Lower lobe of right lung (tissue), 2 donors: ENCODE measurements at regions not wholly inside any gene's neighbourhood (a gene's known extent, or its start where the extent isn't known, plus 50 kb on each side); places are given as distances from the start of the nearest gene placed in this dataset.
"Not testable (repeated sequence)": the region's sequence is repeated elsewhere in the genome, so short reads cannot be mapped to it uniquely, and the experiment has no call there.

Experiments
- ATAC-seq, 2 donors: fragments of 200-7000 bp; cut with Tn5 transposase; one replicate each; pipeline ENCODE4 v1.9.1; 2020 to 2022; ENCODE audit warnings: mild to moderate bottlenecking in 2 of 2, moderate library complexity in 2 of 2
- DNase-seq: peaks from one replicate; pipeline ENCODE4 v3.0.0-alpha.2; 2020
- H3K27ac ChIP-seq: fragments of 200-600 bp; one replicate; pipeline ENCODE4 v1.8.0; 2022
- H3K27me3 ChIP-seq: fragments of 200-600 bp; one replicate; pipeline ENCODE4 v1.8.0; 2022; ENCODE audit warnings: low read depth
- H3K36me3 ChIP-seq: fragments of 200-600 bp; one replicate; pipeline ENCODE4 v1.8.0; 2022; ENCODE audit warnings: mild to moderate bottlenecking
- H3K4me1 ChIP-seq: fragments of 200-600 bp; one replicate; pipeline ENCODE4 v1.8.0; 2022
- H3K4me3 ChIP-seq: fragments of 200-600 bp; one replicate; pipeline ENCODE4 v1.8.0; 2022; ENCODE audit warnings: mild to moderate bottlenecking
- H3K9me3 ChIP-seq: fragments of 200-600 bp; one replicate; pipeline ENCODE4 v1.8.0; 2022
- CTCF ChIP-seq: fragments of 200-600 bp; IDR thresholded peaks from one replicate; pipeline ENCODE4 v1.8.0; 2022; ENCODE audit warnings: antibody characterized with exemption, mild to moderate bottlenecking
- intact Hi-C: fragments of 100-400 bp; cut with DNase I; formaldehyde crosslinking; loops from one replicate; pipeline ENCODE4 v1.11.0; 2022
- donor health status: DM: no; HTN: yes; CAD: no; lungs with severe emphysema.

GRCh38 chr5:113748403-113748802 lies 234.9 kb downstream of the YTHDC2 start:
- no peak for ATAC-seq

GRCh38 chr5:113749334-113749733 lies 235.8 kb downstream of the YTHDC2 start:
- intact Hi-C loops = no loop called here

More at GRCh38 chr5:113748403-113748802, 234.9 kb downstream of the YTHDC2 start:
- no peak overlapping the region for H3K4me3 ChIP-seq
- H3K27ac ChIP-seq = no peak overlapping the region
- no peaks in the 10 kb centered on the region for H3K4me1 ChIP-seq
- no peaks in the 10 kb centered on the region for H3K27me3 ChIP-seq
- intact Hi-C loops = no loop called here
- DNase-seq = no peak
- no peaks in the 10 kb centered on the region for H3K36me3 ChIP-seq
- H3K9me3 ChIP-seq = no peaks in the 10 kb centered on the region
- no peak for TF ChIP-seq CTCF

GRCh38 chr5:113753182-113753581 lies 239.7 kb downstream of the YTHDC2 start:
- H3K36me3 ChIP-seq, H3K4me1 ChIP-seq, intact Hi-C loops, H3K27ac ChIP-seq, H3K9me3 ChIP-seq, H3K4me3 ChIP-seq, ATAC-seq, H3K27me3 ChIP-seq, DNase-seq: not testable (repeated sequence)

More at GRCh38 chr5:113749334-113749733, 235.8 kb downstream of the YTHDC2 start:
- no peaks in the 10 kb centered on the region for H3K36me3 ChIP-seq
- H3K27me3 ChIP-seq = no peaks in the 10 kb centered on the region
- H3K9me3 ChIP-seq = no peaks in the 10 kb centered on the region
- H3K4me3 ChIP-seq = no peak overlapping the region
- H3K4me1 ChIP-seq = no peaks in the 10 kb centered on the region
- DNase-seq (no peak), ATAC-seq (no peak)
- no peak overlapping the region for H3K27ac ChIP-seq
- TF ChIP-seq CTCF = no peak

- intact Hi-C loops = no loop called here
- Histone ChIP-seq H3K9me3 (no peaks in the 10 kb centered on the region), H3K27ac (no peak overlapping the region), H3K4me1 (no peaks in the 10 kb centered on the region), H3K36me3 (no peaks in the 10 kb centered on the region), H3K27me3 (no peaks in the 10 kb centered on the region), H3K4me3 (no peak overlapping the region)
- DNase-seq (no peak), ATAC-seq (no peak)
- no peak for TF ChIP-seq CTCF
Observed at GRCh38 chr5:113755516-113755915, 242.0 kb downstream of the YTHDC2 start.

GRCh38 chr5:113757508-113757907 lies 244.0 kb downstream of the YTHDC2 start:
- H3K4me1 ChIP-seq = no peaks in the 10 kb centered on the region
- TF ChIP-seq CTCF = no peak
- H3K27ac ChIP-seq = no peak overlapping the region
- ATAC-seq = no peak
- H3K4me3 ChIP-seq = no peak overlapping the region
- no peak for DNase-seq
- no peaks in the 10 kb centered on the region for H3K9me3 ChIP-seq
- no peaks in the 10 kb centered on the region for H3K27me3 ChIP-seq
- H3K36me3 ChIP-seq = no peaks in the 10 kb centered on the region
- intact Hi-C loops = no loop called here

- intact Hi-C loops = no loop called here
- H3K9me3 ChIP-seq = no peaks in the 10 kb centered on the region
- H3K36me3 ChIP-seq = no peaks in the 10 kb centered on the region
- no peak for ATAC-seq
- no peak overlapping the region for H3K4me3 ChIP-seq
- H3K27me3 ChIP-seq = no peaks in the 10 kb centered on the region
- no peaks in the 10 kb centered on the region for H3K4me1 ChIP-seq
- no peak overlapping the region for H3K27ac ChIP-seq
- no peak for TF ChIP-seq CTCF
- DNase-seq = no peak
Observed at GRCh38 chr5:113759505-113759904, 246.0 kb downstream of the YTHDC2 start.
